H1 (cell line): ENCODE measurements at regions not wholly inside any gene's neighbourhood (a gene's known extent, or its start where the extent isn't known, plus 50 kb on each side); places are given as distances from the start of the nearest gene placed in this dataset.

ENCODE experiments used
- CTCF ChIA-PET: fragments of 300-600 bp; sonication (Branson Sonifier 250); formaldehyde crosslinking; loops from one replicate; lab custom pipeline; 2021; ENCODE audit not compliant: partially characterized antibody; lab: Charles Lee
- POLR2A ChIA-PET: fragments of 300-600 bp; sonication (Branson Sonifier 250); formaldehyde crosslinking; loops from one replicate; lab custom pipeline; 2021; ENCODE audit warnings: inconsistent platforms; ENCODE audit not compliant: partially characterized antibody; lab: Charles Lee
- DNase-seq, 2 experiments: peaks; one replicate each; pipeline versions ENCODE4 v3.0.0 to v3.0.0-alpha.2; 2010 to 2022; ENCODE audit warnings: low spot score in 2 of 2, low read depth in 1 of 2, mixed read lengths in 1 of 2
- FAIRE-seq: peaks from 2 replicates; lab custom pipeline; 2011; peaks lifted over from hg19 to GRCh38; lab: Jason Lieb, UNC
- H2AFZ ChIP-seq: 2 replicates; pipeline ENCODE4 v1.8.1; 2012; ENCODE audit warnings: low read length, inconsistent platforms
- H2AK5ac ChIP-seq: 2 replicates; pipeline ENCODE4 v1.6.1; 2013; ENCODE audit warnings: low read depth, low read length
- H2BK120ac ChIP-seq: replicated peaks from 2 replicates; pipeline ENCODE3; 2013; ENCODE audit warnings: low read depth, low read length, inconsistent platforms
- H2BK12ac ChIP-seq: 2 replicates; pipeline ENCODE4 v1.6.1; 2013; ENCODE audit warnings: low read depth, low read length
- H2BK15ac ChIP-seq: 2 replicates; pipeline ENCODE4 v1.6.1; 2013; ENCODE audit warnings: low read length
- H2BK20ac ChIP-seq: 2 replicates; pipeline ENCODE4 v1.6.1; 2013; ENCODE audit warnings: low read length
- H2BK5ac ChIP-seq: 2 replicates; pipeline ENCODE4 v1.6.1; 2013; ENCODE audit warnings: low read depth, low read length
- H3K14ac ChIP-seq: 2 replicates; pipeline ENCODE4 v1.6.1; 2013; ENCODE audit warnings: inconsistent platforms; ENCODE audit not compliant: insufficient read length
- H3K18ac ChIP-seq: 2 replicates; pipeline ENCODE4 v1.6.1; 2013; ENCODE audit warnings: low read length; ENCODE audit errors: extremely low read depth
- H3K23ac ChIP-seq: 2 replicates; pipeline ENCODE4 v1.6.1; 2013; ENCODE audit warnings: inconsistent platforms; ENCODE audit not compliant: insufficient read length
- H3K23me2 ChIP-seq: 2 replicates; pipeline ENCODE4 v1.6.1; 2013; ENCODE audit warnings: low read depth, low read length
- H3K27ac ChIP-seq: 2 replicates; pipeline ENCODE4 v1.6.1; 2011; ENCODE audit warnings: low read depth, low read length, inconsistent platforms
- H3K27me3 ChIP-seq, 4 experiments: replicated peaks in 1 of 4; 1 replicate in 1 of 4; 2 replicates in 3 of 4; pipeline versions ENCODE4 v1.6.1 to v1.8.1; 2011 to 2013; ENCODE audit warnings: low read length in 3 of 4, mild to moderate bottlenecking in 3 of 4, inconsistent platforms in 2 of 4, mixed read lengths in 2 of 4, moderate library complexity in 1 of 4; ENCODE audit not compliant: control insufficient read depth in 3 of 4, insufficient read depth in 3 of 4; ENCODE audit errors: extremely low read depth in 1 of 4
- H3K36me3 ChIP-seq, 4 experiments: 2 replicates each; pipeline versions ENCODE4 v1.6.1 to v1.8.1; 2011 to 2013; ENCODE audit warnings: mild to moderate bottlenecking in 4 of 4, low read length in 3 of 4, moderate library complexity in 2 of 4, control low read depth in 1 of 4, inconsistent platforms in 1 of 4; ENCODE audit not compliant: insufficient read depth in 4 of 4, control insufficient read depth in 2 of 4
- H3K4ac ChIP-seq: replicated peaks from 2 replicates; pipeline ENCODE3; 2013; ENCODE audit warnings: low read length, low read depth, mixed read lengths, inconsistent platforms; ENCODE audit not compliant: insufficient read length
- H3K4me1 ChIP-seq, 4 experiments: replicated peaks in 1 of 4; 1 replicate in 1 of 4; 2 replicates in 3 of 4; pipeline versions ENCODE4 v1.6.1 to v1.8.1; 2011 to 2013; ENCODE audit warnings: low read length in 3 of 4, inconsistent platforms in 2 of 4, mixed read lengths in 1 of 4; ENCODE audit not compliant: insufficient read depth in 4 of 4, control insufficient read depth in 3 of 4
- H3K4me2 ChIP-seq, 2 experiments: 2 replicates each; pipeline versions ENCODE4 v1.6.1 to v1.8.1; 2011 to 2013; ENCODE audit warnings: low read depth in 2 of 2, low read length in 2 of 2, control low read depth in 1 of 2, inconsistent platforms in 1 of 2, mild to moderate bottlenecking in 1 of 2; ENCODE audit not compliant: insufficient read depth in 1 of 2
- H3K4me3 ChIP-seq, 4 experiments: fragments of 200-600, 300-600 bp in 1 of 4; sonication (generic), shearing (Covaris generic), sonication (Bioruptor Twin) in 1 of 4; 2 replicates each; pipeline versions ENCODE4 v1.5.1 to v1.8.1; 2011 to 2016; ENCODE audit warnings: low read length in 4 of 4, low read depth in 3 of 4, control low read depth in 2 of 4, inconsistent platforms in 2 of 4, mild to moderate bottlenecking in 2 of 4, mixed read lengths in 1 of 4, moderate library complexity in 1 of 4; ENCODE audit not compliant: insufficient read depth in 2 of 4; ENCODE audit errors: extremely low read depth in 1 of 4
- H3K56ac ChIP-seq: replicated peaks from 2 replicates; pipeline ENCODE3; 2013; ENCODE audit warnings: low read depth, mild to moderate bottlenecking, mixed read lengths, low read length, inconsistent platforms; ENCODE audit not compliant: insufficient read length
- H3K79me1 ChIP-seq: 2 replicates; pipeline ENCODE4 v1.6.1; 2013; ENCODE audit warnings: low read depth, low read length, control low read depth
- H3K79me2 ChIP-seq, 2 experiments: 2 replicates each; pipeline versions ENCODE4 v1.6.1 to v1.8.1; 2012 to 2013; ENCODE audit warnings: low read length in 2 of 2, mild to moderate bottlenecking in 2 of 2, inconsistent platforms in 1 of 2; ENCODE audit not compliant: insufficient read depth in 2 of 2, control insufficient read depth in 1 of 2
- H3K9ac ChIP-seq, 4 experiments: replicated peaks in 1 of 4; 1 replicate in 1 of 4; 2 replicates in 3 of 4; pipeline versions ENCODE4 v1.6.1 to v1.8.1; 2011 to 2013; ENCODE audit warnings: low read depth in 3 of 4, low read length in 3 of 4, control low read depth in 2 of 4, mild to moderate bottlenecking in 2 of 4, moderate library complexity in 2 of 4, inconsistent platforms in 1 of 4; ENCODE audit errors: extremely low read depth in 1 of 4
- H3K9me3 ChIP-seq, 2 experiments: 2 replicates each; pipeline versions ENCODE4 v1.6.1 to v1.8.1; 2012 to 2013; ENCODE audit warnings: mild to moderate bottlenecking in 2 of 2, moderate library complexity in 2 of 2, control low read depth in 1 of 2, inconsistent platforms in 1 of 2, low read depth in 1 of 2, low read length in 1 of 2, mixed read lengths in 1 of 2; ENCODE audit not compliant: insufficient read depth in 2 of 2
- H4K20me1 ChIP-seq, 2 experiments: replicated peaks in 1 of 2; 2 replicates each; pipeline versions ENCODE3 to v1.8.1; 2011 to 2013; ENCODE audit warnings: inconsistent platforms in 2 of 2, low read length in 2 of 2, mild to moderate bottlenecking in 1 of 2; ENCODE audit not compliant: insufficient read depth in 2 of 2, control insufficient read depth in 1 of 2
- H4K5ac ChIP-seq: 2 replicates; pipeline ENCODE4 v1.6.1; 2013; ENCODE audit warnings: low read length, low read depth, mixed read lengths, inconsistent platforms; ENCODE audit not compliant: insufficient read length
- H4K8ac ChIP-seq: 2 replicates; pipeline ENCODE4 v1.8.0; 2013; ENCODE audit warnings: mild to moderate bottlenecking, moderate library complexity, low read length, inconsistent platforms; ENCODE audit not compliant: insufficient read depth; ENCODE audit errors: extremely low read depth
- H4K91ac ChIP-seq: replicated peaks from 2 replicates; pipeline ENCODE3; 2013; ENCODE audit warnings: low read length, mixed read lengths, inconsistent platforms; ENCODE audit not compliant: insufficient read length
- BACH1 ChIP-seq: IDR thresholded peaks from 2 replicates; pipeline ENCODE4 v1.6.1; 2012; ENCODE audit warnings: low read length, improper control_type of control experiment
- CBX5 ChIP-seq: fragments of 300-800, 300-1000 bp; sonication (generic); IDR thresholded peaks from 2 replicates; pipeline ENCODE4 v1.7.1; 2016; ENCODE audit warnings: antibody characterized with exemption, low read length, low read depth
- CBX8 ChIP-seq: fragments of 300-800, 300-1000 bp; sonication (generic); IDR thresholded peaks from 2 replicates; pipeline ENCODE4 v1.7.1; 2016; ENCODE audit warnings: low read depth, low read length, borderline replicate concordance
- GTF2F1 ChIP-seq: IDR thresholded peaks from 2 replicates; pipeline ENCODE4 v1.6.1; 2012; ENCODE audit warnings: low read depth, low read length, improper control_type of control experiment, borderline replicate concordance
- RFX5 ChIP-seq: IDR thresholded peaks from 2 replicates; pipeline ENCODE4 v1.6.1; 2011; ENCODE audit warnings: low read depth, low read length, improper control_type of control experiment, borderline replicate concordance
- RNF2 ChIP-seq: fragments of 200-900, 300-1000 bp; sonication (generic); IDR thresholded peaks from 2 replicates; pipeline ENCODE4 v1.7.1; 2016; ENCODE audit warnings: borderline replicate concordance, low read depth, mild to moderate bottlenecking, antibody characterized with exemption, low read length; ENCODE audit not compliant: poor library complexity, severe bottlenecking; ENCODE audit errors: missing control alignments
- SP2 ChIP-seq: IDR thresholded peaks from 2 replicates; pipeline ENCODE4 v1.6.1; 2012; ENCODE audit warnings: mild to moderate bottlenecking, low read length, inconsistent platforms
- TCF12 ChIP-seq: IDR thresholded peaks from 2 replicates; pipeline ENCODE4 v1.6.1; 2011; ENCODE audit warnings: low read depth, mild to moderate bottlenecking, low read length
- TEAD4 ChIP-seq: IDR thresholded peaks from 2 replicates; pipeline ENCODE4 v1.6.1; 2012; ENCODE audit warnings: low read depth, low read length, inconsistent platforms, mixed read lengths
- WGBS, 2 experiments: shearing (Covaris generic) in 1 of 2; methylation state at CpG; one replicate each; pipeline versions ENCODE4 v1.1.6 to v1.1.7; 2013 to 2015; ENCODE audit warnings: low lambda C conversion rate in 2 of 2, mixed read lengths in 2 of 2, inconsistent platforms in 1 of 2, low coverage in 1 of 2, missing lambda C conversion rate in 1 of 2; ENCODE audit not compliant: insufficient replicate concordance in 2 of 2, insufficient coverage in 1 of 2, insufficient read length in 1 of 2; ENCODE audit errors: extremely low coverage in 1 of 2, missing lambda C conversion rate in 1 of 2; 5-methylcytosine and 5-hydroxymethylcytosine counted together
- TF ChIP-seq, protein P1 (sequence below): IDR thresholded peaks from 2 replicates; pipeline ENCODE4 v1.6.1; 2011; ENCODE audit warnings: low read length, improper control_type of control experiment

DNA sequence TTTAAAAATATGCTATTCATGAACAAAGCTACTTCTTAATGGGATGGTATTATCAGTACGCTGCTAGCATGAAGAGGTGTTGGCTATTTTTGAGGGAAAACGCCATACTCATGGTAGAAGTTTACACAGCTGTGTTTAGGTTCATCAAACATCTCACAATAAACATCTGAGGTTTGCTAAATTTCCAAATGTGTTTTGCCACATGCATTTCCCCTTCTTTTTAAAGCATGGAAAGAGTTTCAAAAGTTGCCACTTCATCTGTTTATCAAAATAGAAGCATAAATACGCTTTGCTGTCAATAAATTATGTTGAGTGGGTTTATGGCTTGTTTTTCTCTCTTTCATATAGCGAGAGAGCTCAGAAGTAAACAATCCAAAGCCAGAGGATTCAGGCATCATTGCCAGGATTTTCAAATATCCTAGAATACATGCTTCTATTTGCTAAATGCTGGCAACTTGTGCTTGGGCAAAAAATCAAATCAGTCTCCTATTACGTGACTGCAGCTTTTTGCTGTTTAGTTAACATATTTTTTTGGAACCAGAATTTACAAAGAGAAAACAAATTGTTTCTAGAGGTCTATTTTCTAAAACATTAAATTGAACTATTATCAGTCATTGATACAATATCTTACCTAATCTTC, 1919.9 kb upstream of the LRRTM1 start:
- Histone ChIP-seq H3K4me2 (no peak overlapping the region), H4K8ac (no peak overlapping the region), H3K23me2 (no peaks in the 10 kb centered on the region), H3K9ac (no peak overlapping the region), H3K56ac (no peak overlapping the region), H3K18ac (no peak overlapping the region), H3K9me3 (peaks cover 0 to 10% of the 10 kb centered on the region in 2 experiments; a peak in 1 of 4 replicates), H4K20me1 (no peaks in the 10 kb centered on the region), H2BK5ac (no peak overlapping the region), H3K79me1 (no peaks in the 10 kb centered on the region), H3K4me3 (no peak overlapping the region), H2BK120ac (no peak overlapping the region), H4K91ac (no peak overlapping the region), H3K14ac (no peak overlapping the region), H2BK20ac (no peak overlapping the region), H2BK15ac (no peak overlapping the region), H3K36me3 (no peaks in the 10 kb centered on the region), H3K4ac (no peak overlapping the region), H3K27ac (no peak overlapping the region), H2AFZ (no peak overlapping the region), H3K79me2 (no peaks in the 10 kb centered on the region), H4K5ac (no peak overlapping the region), H3K23ac (no peak overlapping the region), H2AK5ac (no peak overlapping the region), H3K4me1 (no peaks in the 10 kb centered on the region), H2BK12ac (no peak overlapping the region), H3K27me3 (no peaks in the 10 kb centered on the region)
- ChIA-PET POLR2A (no interaction called here), CTCF (no interaction called here)
- DNase-seq: no peak
- no peak for FAIRE-seq
- 92% methylated on average over 5 of the region's 5 CpGs; no CpG with 5 or more reads in 1 of the 2 experiments for WGBS, 2 experiments
- no peak for TF ChIP-seq RFX5
- no peak for TF ChIP-seq CBX5
- no peak for TF ChIP-seq GTF2F1
- TF ChIP-seq, protein P1, sequence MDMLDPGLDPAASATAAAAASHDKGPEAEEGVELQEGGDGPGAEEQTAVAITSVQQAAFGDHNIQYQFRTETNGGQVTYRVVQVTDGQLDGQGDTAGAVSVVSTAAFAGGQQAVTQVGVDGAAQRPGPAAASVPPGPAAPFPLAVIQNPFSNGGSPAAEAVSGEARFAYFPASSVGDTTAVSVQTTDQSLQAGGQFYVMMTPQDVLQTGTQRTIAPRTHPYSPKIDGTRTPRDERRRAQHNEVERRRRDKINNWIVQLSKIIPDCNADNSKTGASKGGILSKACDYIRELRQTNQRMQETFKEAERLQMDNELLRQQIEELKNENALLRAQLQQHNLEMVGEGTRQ: no peak
- no peak for TF ChIP-seq SP2
- no peak for TF ChIP-seq TEAD4
- no peak for TF ChIP-seq CBX8
- no peak for TF ChIP-seq BACH1
- no peak for TF ChIP-seq TCF12
- TF ChIP-seq RNF2: no peak
